Activated CD8-positive, alpha-beta memory T cell treated with anti-CD3 and anti-CD28 coated beads for 36 hours (primary cell): ENCODE measurements at regions not wholly inside any gene's neighbourhood (a gene's known extent, or its start where the extent isn't known, plus 50 kb on each side); places are given as distances from the start of the nearest gene placed in this dataset.

Experiments
- CTCF ChIA-PET: fragments of 350-600 bp; sonication (Branson Sonifier 250); formaldehyde crosslinking; loops from one replicate; lab custom pipeline; 2021; ENCODE audit warnings: antibody characterized with exemption; lab: Charles Lee
- POLR2A ChIA-PET: fragments of 350-600 bp; sonication (Branson Sonifier 250); formaldehyde crosslinking; loops from one replicate; lab custom pipeline; 2021; ENCODE audit warnings: antibody characterized with exemption; lab: Charles Lee

DNA sequence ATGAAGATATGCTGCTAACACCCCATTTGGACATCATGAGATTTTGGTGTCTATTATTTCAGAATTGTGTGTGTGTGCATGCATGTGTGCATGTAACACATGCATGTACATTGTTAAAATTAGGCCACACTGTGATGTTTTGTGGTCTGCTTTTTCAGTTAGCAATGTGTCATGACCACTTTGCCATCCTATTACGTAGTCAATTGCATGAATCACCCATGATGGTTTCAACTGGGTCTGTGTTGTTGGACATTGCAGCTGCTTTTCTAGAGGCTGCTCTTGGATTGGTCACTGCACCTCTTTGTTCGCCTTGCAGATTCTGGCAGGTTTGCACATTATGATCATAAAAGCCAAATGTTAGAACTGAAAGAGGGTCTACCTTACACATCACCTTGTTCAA lies 101.0 kb upstream of the THBS1 start:
- POLR2A ChIA-PET: no interaction called here

DNA sequence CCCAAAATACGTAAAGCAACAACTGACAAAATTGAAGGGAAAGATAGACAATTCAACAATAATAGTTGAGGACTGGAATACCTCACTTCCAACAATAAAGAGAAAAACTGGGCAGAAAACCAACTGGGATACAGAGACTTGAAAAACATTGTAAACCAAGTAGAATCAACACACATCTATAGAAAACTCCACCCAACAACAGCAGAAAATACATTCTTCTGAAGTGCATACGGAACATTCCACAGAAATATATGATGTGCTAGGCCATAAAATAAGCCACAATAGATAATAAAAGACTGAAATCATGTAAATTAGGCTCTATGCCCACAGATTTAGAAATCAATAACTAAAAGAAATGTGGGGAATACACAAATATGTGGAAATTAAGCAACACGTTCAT lies 98.4 kb upstream of the THBS1 start:
- CTCF ChIA-PET: no interaction called here
- POLR2A ChIA-PET: no interaction called here

More for the DNA sequence above, 101.0 kb upstream of the THBS1 start:
- CTCF ChIA-PET: no interaction called here

DNA sequence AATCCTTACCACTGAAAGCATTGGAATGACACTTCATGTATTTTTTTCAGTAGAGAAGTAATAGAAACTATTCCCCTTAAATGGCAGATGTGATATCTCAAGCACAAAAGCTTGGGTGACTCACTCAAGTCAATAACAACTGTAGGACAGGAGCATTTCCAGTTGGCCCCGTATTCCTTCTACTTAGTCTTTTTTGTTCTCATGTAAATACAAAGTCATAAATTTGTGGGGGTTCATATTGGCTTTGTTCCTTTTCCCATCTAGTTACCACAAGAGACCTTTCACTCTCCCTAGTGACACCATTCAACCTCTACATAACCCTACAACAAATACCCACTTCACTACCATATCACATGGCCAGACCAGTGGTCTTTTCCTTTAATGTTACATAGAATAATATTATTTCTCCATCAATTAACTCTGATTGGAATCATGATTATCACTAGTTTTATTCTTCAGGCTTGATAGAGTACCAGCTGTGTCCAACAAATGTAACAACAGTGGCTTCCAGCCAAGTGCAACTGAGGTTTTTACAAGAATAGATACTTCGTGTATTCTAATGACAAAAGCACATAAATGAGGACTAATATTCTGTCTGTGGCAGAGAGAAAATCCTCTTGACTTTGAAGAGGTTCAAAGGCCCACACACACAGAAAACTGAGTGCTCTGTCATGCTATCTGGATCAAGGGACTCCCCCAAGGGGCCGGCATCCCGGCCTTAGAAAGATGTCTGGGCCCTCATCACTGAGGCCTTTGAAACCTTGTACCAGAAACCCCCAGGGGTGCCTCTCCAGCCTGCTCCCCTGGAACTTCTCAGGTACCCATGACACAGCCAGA lies 94.0 kb upstream of the THBS1 start:
- ChIA-PET CTCF (no interaction called here), POLR2A (no interaction called here)

DNA sequence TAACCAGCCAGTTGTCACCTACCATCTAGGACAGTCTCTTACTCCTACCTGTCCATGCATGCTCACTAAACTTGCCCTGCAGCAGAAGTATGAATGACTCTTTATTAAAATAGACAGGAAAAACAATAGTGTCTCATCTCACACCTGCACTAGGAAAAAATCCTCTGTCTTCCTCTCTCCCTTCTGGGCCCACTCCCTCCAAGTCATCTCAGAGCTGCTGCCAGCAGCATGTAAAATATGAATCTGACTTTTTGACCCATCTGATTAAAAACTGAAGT lies 93.5 kb upstream of the THBS1 start:
- POLR2A ChIA-PET: no interaction called here
- CTCF ChIA-PET: no interaction called here

DNA sequence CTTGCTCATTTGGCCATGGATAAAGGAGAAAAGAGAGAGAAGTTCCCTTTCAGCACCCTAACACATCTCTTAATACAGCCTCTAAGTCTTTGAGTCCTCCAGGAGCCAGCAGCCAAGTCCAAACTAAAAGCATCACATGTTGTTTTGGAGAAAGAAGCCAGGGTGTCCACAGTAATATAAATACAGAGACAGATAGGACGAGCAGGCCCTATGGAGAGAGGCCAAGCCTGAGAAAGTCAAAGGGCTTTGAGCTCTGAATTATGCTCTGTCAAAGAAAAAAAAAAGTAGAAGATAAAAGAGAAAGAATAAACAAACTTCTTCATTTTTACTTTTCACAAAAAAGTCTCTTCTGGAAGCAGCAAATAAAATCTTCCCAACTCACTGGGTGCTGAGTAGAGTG lies 92.4 kb upstream of the THBS1 start:
- POLR2A ChIA-PET: no interaction called here
- CTCF ChIA-PET: no interaction called here

DNA sequence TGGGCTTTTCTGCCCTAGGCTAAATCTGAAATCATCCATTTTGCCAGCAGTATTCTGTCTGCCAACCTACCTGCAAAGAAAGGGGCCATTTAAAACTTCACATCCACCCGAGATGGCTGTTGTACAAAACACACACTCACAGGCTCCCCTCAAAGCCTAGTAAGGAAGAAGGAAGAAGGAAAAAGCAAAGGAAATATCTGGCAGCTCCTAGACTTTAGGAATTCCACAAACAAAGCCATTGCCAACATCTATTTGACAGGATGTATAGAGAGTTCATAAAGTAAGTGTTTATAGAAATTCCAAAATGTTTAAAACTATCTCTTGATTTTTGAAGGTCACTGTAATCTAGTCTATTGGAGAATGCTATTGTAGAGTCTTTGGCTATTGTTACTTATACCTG lies 91.9 kb upstream of the THBS1 start:
- POLR2A ChIA-PET: no interaction called here
- CTCF ChIA-PET: no interaction called here

DNA sequence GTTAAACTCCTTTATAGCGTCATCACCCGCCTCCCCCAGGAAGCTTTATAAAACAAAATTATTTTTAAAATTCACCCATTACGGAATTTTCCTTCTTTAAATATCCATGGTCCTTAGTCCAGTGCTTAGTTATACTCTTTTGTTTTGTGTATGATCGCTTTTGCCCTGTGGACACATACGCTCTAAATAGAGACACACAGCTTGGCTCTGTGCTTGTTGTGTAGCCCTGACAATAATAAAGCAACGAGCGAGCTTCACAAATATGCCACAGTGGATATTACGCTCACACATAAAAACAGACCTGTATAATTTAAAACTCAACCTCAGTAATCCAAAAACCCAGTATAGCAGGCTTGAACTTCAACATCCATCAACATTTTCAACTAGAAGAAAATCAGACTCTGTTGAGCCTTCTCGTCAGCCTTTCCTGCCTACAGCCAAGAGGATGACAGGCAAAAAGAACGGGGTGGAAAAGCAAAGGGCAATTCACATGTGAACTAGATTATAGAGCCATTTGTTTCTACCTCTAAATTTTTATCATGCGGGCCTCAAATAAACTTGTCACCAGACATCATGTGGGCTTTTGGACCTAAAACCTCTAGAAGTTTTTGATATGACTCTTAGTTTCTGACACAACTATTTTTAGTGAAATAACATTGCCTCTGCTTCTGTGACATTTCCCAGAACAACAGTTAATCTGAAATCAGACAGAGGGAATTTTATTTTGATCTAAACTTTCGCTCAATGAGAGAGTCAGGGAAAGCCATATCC lies 89.6 kb upstream of the THBS1 start:
- CTCF ChIA-PET: no interaction called here
- POLR2A ChIA-PET: no interaction called here

DNA sequence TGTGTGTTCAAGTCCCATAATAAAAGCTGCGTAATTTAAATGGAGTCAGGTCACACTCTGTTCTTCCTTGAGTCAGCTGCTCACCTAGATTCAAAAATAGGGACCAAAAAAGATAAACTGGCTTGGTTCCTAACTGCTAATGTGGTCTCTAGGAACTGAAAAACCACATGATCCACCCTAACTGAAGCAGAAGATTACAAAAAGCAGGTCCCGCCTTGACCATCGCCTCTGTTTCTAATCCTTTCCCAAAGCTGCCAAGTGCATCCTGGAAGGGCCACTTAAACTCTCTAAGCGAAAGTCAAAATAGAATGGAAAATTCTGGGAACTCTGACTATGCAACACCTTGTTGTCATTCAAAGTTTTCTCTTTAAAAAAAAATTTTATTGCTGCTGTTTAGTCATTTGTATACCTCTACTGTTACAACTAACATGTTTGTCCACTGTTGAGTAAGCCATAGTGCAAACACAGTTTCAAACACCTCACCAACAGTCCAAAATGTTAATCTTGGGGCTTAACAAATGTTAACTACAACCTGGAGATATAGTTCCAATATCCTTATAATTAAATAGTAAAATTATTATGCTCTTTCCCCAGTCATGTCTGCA lies 88.9 kb upstream of the THBS1 start:
- POLR2A ChIA-PET: no interaction called here
- CTCF ChIA-PET: no interaction called here

DNA sequence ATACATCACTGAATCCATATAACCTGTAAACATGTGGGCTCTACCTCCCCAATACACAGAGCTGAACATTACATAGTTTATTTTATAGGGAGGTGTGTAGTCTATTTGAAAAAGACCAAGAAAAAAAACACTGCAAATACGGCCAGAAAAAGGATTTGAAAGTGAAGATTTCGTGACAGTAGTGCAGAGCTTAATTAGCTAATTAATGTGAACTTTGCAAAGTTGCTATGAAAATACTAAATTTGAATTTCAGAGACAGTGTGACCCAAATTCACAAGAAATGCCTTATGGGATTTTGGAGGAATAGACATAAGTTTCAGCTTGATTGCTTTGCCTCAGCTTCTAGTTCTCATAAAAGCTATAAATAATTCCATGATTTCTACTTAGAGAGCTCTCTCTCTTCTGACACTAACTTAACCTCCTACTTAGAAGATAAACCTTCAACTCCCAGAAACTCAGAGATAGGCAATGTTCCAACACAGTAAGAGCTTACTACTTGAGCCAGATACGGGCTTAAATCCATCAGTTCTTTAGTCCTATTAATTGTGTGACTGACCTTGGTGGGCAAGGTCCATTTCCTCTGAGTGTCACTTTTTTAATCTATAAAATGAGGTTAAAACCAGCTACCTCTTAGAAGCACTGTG lies 87.3 kb upstream of the THBS1 start:
- ChIA-PET POLR2A (no interaction called here), CTCF (no interaction called here)

DNA sequence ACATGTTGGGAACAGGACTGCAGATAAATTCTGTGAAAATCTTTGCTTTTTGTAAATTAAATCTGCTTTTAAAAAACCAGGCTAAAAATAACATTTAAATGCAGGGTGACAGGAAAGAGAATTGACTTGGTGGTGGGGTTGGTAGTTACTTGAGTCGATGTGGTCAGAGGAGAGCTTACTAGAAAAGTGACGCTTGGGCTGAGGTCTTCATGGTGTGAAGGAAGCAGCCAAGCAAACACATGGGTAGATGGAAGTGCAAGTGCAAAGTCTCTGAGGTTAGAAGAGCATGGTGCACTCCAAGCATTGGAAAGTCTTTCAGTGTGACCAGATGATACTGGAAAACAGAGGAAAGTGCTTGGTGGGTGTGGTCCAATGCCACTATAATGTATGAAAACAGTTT lies 86.4 kb upstream of the THBS1 start:
- ChIA-PET POLR2A (no interaction called here), CTCF (no interaction called here)

DNA sequence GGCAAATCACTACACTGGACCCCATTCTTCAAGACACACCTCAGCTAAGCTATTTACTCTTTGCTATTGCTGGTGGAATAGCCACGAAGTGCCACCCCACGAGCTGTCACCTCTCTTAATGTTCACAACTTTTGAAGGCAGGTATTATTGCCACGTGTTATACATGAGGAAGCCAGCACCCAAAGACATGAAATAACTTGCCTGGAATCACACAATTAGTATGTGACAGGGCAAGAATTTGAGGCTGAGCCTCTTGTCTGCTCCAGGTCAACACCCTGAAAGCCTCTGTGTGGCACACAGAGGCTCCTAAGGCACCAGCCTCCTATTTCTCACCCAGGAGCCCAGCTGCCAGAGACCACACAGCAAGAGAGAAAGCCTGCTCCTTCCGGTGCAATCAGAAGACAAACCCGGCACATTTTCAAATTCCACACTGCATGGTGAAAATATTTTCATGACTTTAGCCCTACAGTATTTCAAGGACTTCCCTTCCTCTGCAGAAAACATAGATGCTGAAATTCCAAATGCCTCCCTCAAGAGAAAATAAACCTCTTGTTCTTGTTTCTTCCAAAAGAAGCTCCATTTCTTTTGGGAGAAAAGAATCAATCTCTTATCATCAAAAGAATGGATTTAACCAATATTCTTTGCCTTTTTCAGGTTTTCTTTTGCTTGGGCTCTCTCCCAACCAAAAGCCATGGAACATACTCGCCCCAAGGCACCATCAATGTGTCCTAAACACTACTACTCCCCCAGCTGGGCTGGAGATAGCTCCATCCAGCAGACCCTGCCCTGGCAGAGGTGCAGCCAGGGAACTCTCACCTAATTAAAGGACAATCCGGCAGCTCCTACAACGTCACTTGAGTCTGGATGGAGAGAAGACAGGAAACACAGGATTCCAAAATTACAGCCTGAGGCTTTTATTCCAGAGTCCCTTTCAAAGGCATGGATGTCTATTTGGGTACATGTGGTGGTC lies 84.7 kb upstream of the THBS1 start:
- ChIA-PET POLR2A (no interaction called here), CTCF (no interaction called here)

DNA sequence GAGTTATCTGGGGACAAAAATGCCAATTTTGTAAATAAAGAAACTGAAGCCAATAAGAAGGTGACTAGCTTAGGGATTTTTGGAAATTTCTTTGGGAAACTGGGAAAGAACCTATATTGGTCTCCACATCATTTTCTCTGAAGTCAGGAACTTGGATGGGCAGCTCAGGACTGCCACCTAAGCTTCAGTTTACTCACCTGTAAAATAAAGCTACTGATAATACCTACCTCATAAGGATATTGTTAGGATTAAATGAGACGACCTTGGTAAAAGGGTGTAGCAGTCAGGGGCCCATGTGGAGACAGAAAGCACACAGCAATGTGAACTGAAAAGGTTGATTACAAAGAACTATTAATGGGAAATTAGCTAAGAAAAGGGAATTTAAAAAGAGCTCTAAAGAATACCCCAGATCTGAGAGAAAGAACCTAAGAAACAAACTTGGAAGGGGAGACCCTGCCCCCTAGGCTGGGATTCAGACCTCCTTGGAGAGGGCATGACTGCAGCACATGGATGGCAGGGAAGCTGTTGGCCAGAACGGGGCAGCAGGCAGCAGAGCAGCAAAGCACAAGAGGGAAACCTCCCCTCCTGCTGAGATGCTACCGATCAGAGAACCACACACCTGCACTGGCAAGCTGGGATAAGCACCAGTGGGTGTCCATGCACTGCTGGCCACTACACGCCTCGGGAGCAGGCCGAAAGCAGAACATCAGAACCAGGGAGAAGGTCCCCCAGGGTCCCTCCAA lies 83.7 kb upstream of the THBS1 start:
- POLR2A ChIA-PET: no interaction called here
- CTCF ChIA-PET: no interaction called here

DNA sequence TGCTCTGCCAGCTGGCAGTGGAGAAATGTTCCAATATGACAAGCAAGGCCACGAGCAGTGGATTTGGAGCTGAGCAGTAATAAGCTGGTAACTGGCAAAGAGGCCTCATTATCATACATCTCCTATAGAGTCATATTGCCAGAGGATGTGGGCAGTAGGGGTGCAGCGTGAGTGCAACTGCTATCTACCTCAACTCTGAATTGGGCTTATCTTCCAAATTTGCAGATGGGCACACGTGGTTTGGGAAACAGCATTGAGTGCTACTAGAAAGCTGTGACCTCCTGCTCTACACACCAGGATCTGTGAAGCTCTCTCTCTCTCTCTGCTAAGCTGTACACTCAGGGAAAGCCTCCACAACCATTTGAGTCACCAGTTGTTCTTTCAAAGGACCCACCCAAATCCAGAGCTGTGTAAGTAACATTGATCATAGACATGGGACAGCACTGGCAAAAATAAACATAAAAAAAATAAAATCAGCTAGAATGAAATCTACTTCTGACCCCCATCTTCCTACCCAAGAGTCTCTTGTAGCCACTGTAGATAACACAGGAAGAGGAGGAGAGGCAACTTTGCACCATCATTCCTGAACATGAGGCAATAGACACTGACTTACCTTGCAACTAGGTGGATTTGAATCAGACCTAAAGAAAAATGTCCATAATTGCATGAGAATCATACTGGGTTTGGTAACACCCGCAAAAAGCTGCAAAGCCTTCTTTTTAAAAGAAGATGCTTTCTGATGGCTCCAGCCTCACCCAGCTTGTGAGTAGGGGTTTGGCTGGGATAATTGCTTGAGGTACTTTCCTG lies 82.9 kb upstream of the THBS1 start:
- POLR2A ChIA-PET: no interaction called here
- CTCF ChIA-PET: no interaction called here

DNA sequence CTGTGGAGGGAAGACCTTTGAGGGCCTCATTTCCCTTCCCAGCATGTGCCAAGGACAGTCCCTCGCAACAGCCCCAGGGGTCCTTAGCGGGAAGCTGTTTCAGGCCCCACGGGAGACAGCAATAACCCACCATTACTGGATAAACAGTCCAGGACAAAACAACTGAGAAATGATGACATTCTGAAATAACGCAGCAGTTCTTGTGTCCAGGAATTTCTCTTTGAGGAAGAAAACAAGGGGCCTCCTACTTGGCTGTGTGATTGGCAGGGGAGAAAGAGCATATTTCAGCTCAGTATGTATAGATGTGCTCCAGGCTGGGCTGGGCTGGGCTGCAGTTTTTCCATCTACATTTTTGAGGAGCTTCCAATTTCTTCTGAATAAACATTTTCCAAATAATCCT lies 82.2 kb upstream of the THBS1 start:
- ChIA-PET POLR2A (no interaction called here), CTCF (no interaction called here)

DNA sequence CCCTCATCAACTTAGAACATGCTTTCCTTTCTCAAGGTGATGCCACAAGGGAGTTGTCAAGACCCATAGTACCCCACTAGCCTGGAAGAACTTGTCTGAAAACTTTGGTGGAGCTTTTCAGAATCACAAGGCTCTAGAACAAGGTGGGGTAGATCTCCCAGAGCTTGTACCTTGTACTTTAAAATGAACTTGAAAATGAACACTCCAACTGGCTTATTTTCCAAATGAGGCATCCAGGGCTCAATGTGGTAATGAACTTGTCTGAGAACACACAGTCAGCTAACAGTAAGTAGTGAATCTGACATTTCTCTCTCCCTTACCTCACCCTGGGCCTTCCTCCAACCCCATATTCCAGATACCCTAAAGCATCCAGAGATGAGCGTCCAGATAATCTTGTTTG lies 81.8 kb upstream of the THBS1 start:
- ChIA-PET POLR2A (no interaction called here), CTCF (no interaction called here)

DNA sequence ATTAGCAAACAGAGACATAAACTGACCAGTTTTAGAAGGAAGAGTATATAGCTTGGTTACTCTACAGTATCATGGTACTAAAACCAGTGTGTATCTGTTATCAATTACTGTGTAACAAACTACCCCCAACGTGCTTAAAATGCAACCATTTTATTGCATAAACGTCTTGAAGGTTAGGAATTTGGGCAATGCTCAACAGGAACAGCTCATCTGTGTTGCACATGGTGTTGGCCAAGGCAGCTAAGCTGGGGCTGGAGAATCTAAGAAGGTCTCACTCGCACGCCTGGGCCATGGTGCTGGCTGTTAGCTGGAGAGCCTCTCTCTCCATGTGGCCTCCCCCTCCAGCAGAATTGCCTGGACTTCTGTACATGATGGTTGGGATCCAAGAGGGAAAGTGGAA lies 81.2 kb upstream of the THBS1 start:
- ChIA-PET CTCF (interaction anchor here (0.6 kb wide), 2 partner anchors 19 to 191 kb away, joined by 3 read pairs; no protein-coding TSS in a partner anchor), POLR2A (no interaction called here)

DNA sequence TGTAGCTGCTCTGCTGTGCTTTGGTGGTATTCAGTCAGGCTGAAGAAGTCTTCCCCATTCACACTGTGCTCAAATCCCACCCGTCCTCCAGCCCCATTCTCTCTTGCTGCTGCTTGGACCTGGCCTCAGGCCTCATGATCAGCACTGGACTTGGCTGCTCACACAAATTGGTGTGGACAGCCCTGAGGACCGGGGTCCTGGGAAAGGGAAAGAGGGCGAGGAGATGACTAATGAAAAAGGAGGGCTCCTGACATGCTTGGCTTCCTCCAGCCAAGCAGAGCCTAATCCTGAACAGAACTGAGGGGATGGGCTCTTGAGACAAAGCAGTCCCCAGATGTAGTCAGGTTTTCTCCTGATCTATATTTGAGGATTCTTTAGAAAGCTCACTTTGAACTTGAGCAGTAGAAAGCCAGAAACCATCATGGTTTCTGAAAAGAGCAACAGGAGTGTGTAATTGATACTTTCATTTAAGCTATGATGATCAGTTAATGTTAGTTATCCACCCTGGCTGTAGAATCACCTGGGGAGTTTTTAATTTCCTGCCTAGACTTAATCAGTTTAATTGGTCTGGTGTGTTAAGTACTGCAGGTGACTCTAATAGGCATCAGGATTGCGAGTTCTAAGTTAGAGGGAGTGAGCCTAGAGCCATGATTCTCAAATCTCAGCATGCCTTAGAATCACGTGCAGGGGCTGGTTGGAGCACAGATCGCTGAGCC lies 79.4 kb upstream of the THBS1 start:
- CTCF ChIA-PET: no interaction called here
- POLR2A ChIA-PET: interaction anchor here (0.5 kb wide), 1 partner anchor 1250 kb away, joined by 3 read pairs; no protein-coding TSS in a partner anchor
